SK-N-SH (cell line): ENCODE measurements at regions not wholly inside any gene's neighbourhood (a gene's known extent, or its start where the extent isn't known, plus 50 kb on each side); places are given as distances from the start of the nearest gene placed in this dataset.

ENCODE experiments used
- CTCF ChIA-PET: fragments of 300-600, 350-600 bp; formaldehyde crosslinking; extraction: SDS; loops from one replicate; lab custom pipeline; 2021; lab: Yijun Ruan, JAX
- POLR2A ChIA-PET: fragments of 350-600 bp; sonication (Branson Sonifier 250); formaldehyde crosslinking; extraction: SDS; loops from one replicate; lab custom pipeline; 2020; ENCODE audit warnings: antibody characterized with exemption, inconsistent platforms; lab: Yijun Ruan, JAX
- DNase-seq: peaks from one replicate; pipeline ENCODE4 v3.0.0; 2012
- H2AFZ ChIP-seq: fragments of 200-600 bp; sonication (generic); 2 replicates; pipeline ENCODE4 v1.8.1; 2016; ENCODE audit warnings: antibody characterized with exemption, mild to moderate bottlenecking, low read depth
- H3F3A ChIP-seq: fragments of 200-600 bp; sonication (generic); replicated peaks from 2 replicates; pipeline ENCODE3; 2016; ENCODE audit warnings: antibody characterized with exemption, mild to moderate bottlenecking; ENCODE audit not compliant: insufficient read depth
- H3K27ac ChIP-seq, 2 experiments: fragments of 200-500 bp in 1 of 2; fragments of 200-600 bp in 1 of 2; sonication (Bioruptor generic) in 1 of 2; sonication (generic), shearing (Covaris generic) in 1 of 2; 2 replicates each; pipeline versions ENCODE4 v1.5.1 to v1.6.1; 2014 to 2016; ENCODE audit warnings: low read depth in 2 of 2, inconsistent platforms in 1 of 2, low read length in 1 of 2, mild to moderate bottlenecking in 1 of 2, mixed read lengths in 1 of 2
- H3K27me3 ChIP-seq: fragments of 200-600 bp; sonication (generic), shearing (Covaris generic); 2 replicates; pipeline ENCODE4 v1.6.1; 2016; ENCODE audit warnings: mixed run types; ENCODE audit not compliant: insufficient read depth
- H3K36me3 ChIP-seq, 2 experiments: fragments of 200-500 bp in 1 of 2; fragments of 200-600 bp in 1 of 2; sonication (Bioruptor generic) in 1 of 2; sonication (generic) in 1 of 2; replicated peaks in 1 of 2; 2 replicates each; pipeline versions ENCODE3 to v1.5.1; 2014 to 2016; ENCODE audit warnings: low read length in 1 of 2, mild to moderate bottlenecking in 1 of 2; ENCODE audit not compliant: insufficient read depth in 2 of 2, control insufficient read depth in 1 of 2
- H3K4me1 ChIP-seq, 2 experiments: fragments of 200-500 bp in 1 of 2; fragments of 200-600 bp in 1 of 2; sonication (Bioruptor generic) in 1 of 2; sonication (generic), shearing (Covaris generic) in 1 of 2; 2 replicates each; pipeline versions ENCODE4 v1.5.1 to v1.6.1; 2014 to 2016; ENCODE audit warnings: low read depth in 1 of 2, low read length in 1 of 2, mixed run types in 1 of 2; ENCODE audit not compliant: insufficient read depth in 2 of 2, control insufficient read depth in 1 of 2
- H3K4me2 ChIP-seq: fragments of 200-600 bp; sonication (generic), shearing (Covaris generic); 2 replicates; pipeline ENCODE4 v1.6.1; 2017; ENCODE audit warnings: mixed run types
- H3K4me3 ChIP-seq, 2 experiments: fragments of 200-500 bp in 1 of 2; fragments of 200-600 bp in 1 of 2; sonication (Bioruptor generic) in 1 of 2; sonication (generic), shearing (Covaris generic) in 1 of 2; 2 replicates each; pipeline versions ENCODE4 v1.5.1 to v1.8.1; 2014 to 2016; ENCODE audit warnings: low read depth in 2 of 2, inconsistent platforms in 1 of 2, low read length in 1 of 2, mild to moderate bottlenecking in 1 of 2, mixed read lengths in 1 of 2, moderate library complexity in 1 of 2
- H3K79me2 ChIP-seq: fragments of 200-600 bp; sonication (generic); 2 replicates; pipeline ENCODE4 v1.8.1; 2017; ENCODE audit warnings: mild to moderate bottlenecking; ENCODE audit not compliant: insufficient read depth
- H3K9ac ChIP-seq: fragments of 200-600 bp; sonication (generic); 2 replicates; pipeline ENCODE4 v1.6.1; 2017; ENCODE audit warnings: mixed run types
- H3K9me2 ChIP-seq: fragments of 200-600 bp; sonication (generic); 2 replicates; pipeline ENCODE4 v1.6.1; 2017; ENCODE audit warnings: mixed run types
- H3K9me3 ChIP-seq: fragments of 200-600 bp; sonication (generic); 2 replicates; pipeline ENCODE4 v1.6.1; 2017; ENCODE audit warnings: mixed run types, mild to moderate bottlenecking, moderate library complexity
- H4K20me1 ChIP-seq: fragments of 200-600 bp; sonication (generic); 2 replicates; pipeline ENCODE4 v1.6.1; 2017; ENCODE audit warnings: mild to moderate bottlenecking, mixed run types; ENCODE audit not compliant: insufficient read depth
- CHD2 ChIP-seq: fragments of 150-350 bp; IDR thresholded peaks from 2 replicates; pipeline ENCODE4 v1.6.1; 2018; ENCODE audit warnings: low read length; ENCODE audit not compliant: partially characterized antibody
- EP300 ChIP-seq, 2 experiments: IDR thresholded peaks; 2 replicates each; pipeline versions ENCODE4 v1.4.0 to v1.6.1; 2012; ENCODE audit warnings: borderline replicate concordance in 1 of 2, low read depth in 1 of 2, low read length in 1 of 2
- EZH2phosphoT487 ChIP-seq: fragments of 200-600 bp; sonication (generic); IDR thresholded peaks from 2 replicates; pipeline ENCODE4 v1.6.1; 2017; ENCODE audit warnings: low read depth, mixed run types, mild to moderate bottlenecking, antibody characterized with exemption, moderate library complexity, borderline replicate concordance
- FOSL2 ChIP-seq: IDR thresholded peaks from 2 replicates; pipeline ENCODE4 v1.4.0; 2012; ENCODE audit warnings: low read depth, mild to moderate bottlenecking, moderate library complexity, borderline replicate concordance
- FOXM1 ChIP-seq: IDR thresholded peaks from 2 replicates; pipeline ENCODE4 v1.4.0; 2012; ENCODE audit warnings: low read depth, mild to moderate bottlenecking
- GABPA ChIP-seq: IDR thresholded peaks from 2 replicates; pipeline ENCODE4 v1.4.0; 2012; ENCODE audit warnings: low read depth, mild to moderate bottlenecking
- GATA2 ChIP-seq: sonication (generic); formaldehyde crosslinking; IDR thresholded peaks from 2 replicates; pipeline ENCODE4 v1.5.0; 2020; ENCODE audit warnings: mild to moderate bottlenecking, missing genetic modification reagents
- JUND ChIP-seq: IDR thresholded peaks from 2 replicates; pipeline ENCODE4 v1.4.0; 2012
- MAX ChIP-seq: IDR thresholded peaks from 2 replicates; pipeline ENCODE4 v1.4.0; 2012; ENCODE audit warnings: low read depth
- NFIC ChIP-seq: IDR thresholded peaks from 2 replicates; pipeline ENCODE4 v1.4.0; 2012; ENCODE audit warnings: borderline replicate concordance
- PBX3 ChIP-seq: IDR thresholded peaks from 2 replicates; pipeline ENCODE4; 2012
- POLR2AphosphoS5 ChIP-seq: IDR thresholded peaks from 2 replicates; pipeline ENCODE4 v1.6.1; 2012; ENCODE audit warnings: low read depth, low read length
- RCOR1 ChIP-seq: fragments of 150-350 bp; IDR thresholded peaks from 2 replicates; pipeline ENCODE4 v1.6.1; 2017; ENCODE audit warnings: antibody characterized with exemption, low read length
- RXRA ChIP-seq: IDR thresholded peaks from 2 replicates; pipeline ENCODE4 v1.4.0; 2012; ENCODE audit warnings: low read depth, mild to moderate bottlenecking, borderline replicate concordance
- TCF12 ChIP-seq: IDR thresholded peaks from 2 replicates; pipeline ENCODE4 v1.4.0; 2012
- TEAD4 ChIP-seq: IDR thresholded peaks from 2 replicates; pipeline ENCODE4 v1.4.0; 2012; ENCODE audit warnings: mild to moderate bottlenecking, borderline replicate concordance; ENCODE audit not compliant: insufficient read depth
- YY1 ChIP-seq: IDR thresholded peaks from 2 replicates; pipeline ENCODE4 v1.4.0; 2012; ENCODE audit warnings: low read depth, mild to moderate bottlenecking
- whole genome bisulfite sequencing: methylation state at CpG from one replicate; pipeline ENCODE4 v1.1.6; 2017; ENCODE audit warnings: low lambda C conversion rate; 5-methylcytosine and 5-hydroxymethylcytosine counted together
- TF ChIP-seq, protein P1 (sequence below): fragments of 150-350 bp; IDR thresholded peaks from 2 replicates; pipeline ENCODE4 v1.6.1; 2017; ENCODE audit warnings: antibody characterized with exemption, low read length, low read depth, borderline replicate concordance

DNA sequence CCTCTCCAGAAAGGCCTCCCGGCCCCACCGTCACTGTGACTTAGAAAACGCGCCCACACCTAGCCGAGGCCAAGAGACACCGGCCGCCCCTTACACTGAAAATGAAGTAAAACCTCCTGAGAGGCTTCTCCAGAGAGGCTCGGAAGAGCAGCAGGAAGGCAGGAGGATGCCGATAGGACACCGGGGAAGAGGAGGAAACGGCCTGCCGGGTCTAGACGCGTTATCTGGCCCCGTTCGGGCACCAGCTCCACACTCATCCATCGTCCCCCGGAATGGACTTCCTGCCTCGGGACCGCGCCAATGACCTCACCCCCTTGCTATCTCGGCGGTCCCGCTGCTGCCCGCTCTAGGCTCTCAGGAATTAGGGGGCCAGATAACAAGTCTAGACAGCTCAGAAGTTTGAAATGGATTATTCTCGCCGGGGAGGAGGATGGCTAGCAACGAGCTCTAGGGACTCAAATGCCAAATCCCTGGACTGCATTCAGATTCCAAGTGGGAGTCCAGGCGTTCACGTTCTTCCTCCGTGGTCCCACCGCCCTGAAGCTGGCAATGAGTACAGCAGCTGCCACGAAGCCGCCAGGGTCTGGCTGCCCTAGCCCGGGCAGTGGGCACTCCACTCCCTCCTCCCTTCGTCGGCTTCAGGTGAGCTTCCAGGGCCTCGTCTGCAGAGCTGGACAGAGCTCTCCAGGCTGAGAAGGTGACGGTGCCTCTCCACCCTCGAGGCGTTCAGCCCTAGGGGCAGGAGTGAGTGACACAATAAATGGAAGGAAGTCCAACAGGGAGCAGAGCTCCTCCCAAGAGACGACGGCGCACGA, 350.9 kb downstream of the FOXL1 start (continued):
- TF ChIP-seq PBX3 (peak; percentile 78), GATA2 (CRISPR knock-in tag) (no peak), TCF12 (peak; percentile 69), TEAD4 (peak; percentile 85), FOXM1 (no peak), JUND (peak; percentile 68), EP300 (IDR thresholded peaks at IDR 0.05; ENCODE audit: borderline replicate concordance in 1 of 2, low read depth in 1 of 2, low read length in 1 of 2) (peak in 1 of 2 experiments; percentile 85; a peak in 2 of 4 replicates), NFIC (peak; percentile 65), YY1 (no peak), GABPA (no peak; the same call in 1 of the 2 replicates), FOSL2 (peak; percentile 61; the same call in 1 of the 2 replicates)
- TF ChIP-seq, protein P1, sequence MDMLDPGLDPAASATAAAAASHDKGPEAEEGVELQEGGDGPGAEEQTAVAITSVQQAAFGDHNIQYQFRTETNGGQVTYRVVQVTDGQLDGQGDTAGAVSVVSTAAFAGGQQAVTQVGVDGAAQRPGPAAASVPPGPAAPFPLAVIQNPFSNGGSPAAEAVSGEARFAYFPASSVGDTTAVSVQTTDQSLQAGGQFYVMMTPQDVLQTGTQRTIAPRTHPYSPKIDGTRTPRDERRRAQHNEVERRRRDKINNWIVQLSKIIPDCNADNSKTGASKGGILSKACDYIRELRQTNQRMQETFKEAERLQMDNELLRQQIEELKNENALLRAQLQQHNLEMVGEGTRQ = no peak
- TF ChIP-seq, all 33 proteins: peak for 12

- H3K27ac ChIP-seq = peak overlapping the region in 1 of 2 experiments; percentile 86; a peak in 2 of 4 replicates
- DNase-seq = no peak
- H3K9me3 ChIP-seq = no peaks in the 10 kb centered on the region
- H3K27me3 ChIP-seq = no peaks in the 10 kb centered on the region
- 45% methylated on average over 8 of the region's 8 CpGs for whole genome bisulfite sequencing
- no peaks in the 10 kb centered on the region for H3K36me3 ChIP-seq
- TF ChIP-seq POLR2AphosphoS5 = no peak
- TF ChIP-seq NFIC = no peak
- TF ChIP-seq CHD2 = no peak
- TF ChIP-seq MAX = no peak
- no peak for TF ChIP-seq EZH2phosphoT487
- no peak for TF ChIP-seq RXRA
- no peak for TF ChIP-seq RCOR1
- TF ChIP-seq, all 33 proteins: peak for 0
- ChIA-PET CTCF (no interaction called here), POLR2A (no interaction called here)
- Histone ChIP-seq H4K20me1 (no peaks in the 10 kb centered on the region), H3K4me3 (no peak overlapping the region), H3F3A (peaks cover 43% of the 10 kb centered on the region), H3K4me1 (peaks cover 0 to 34% of the 10 kb centered on the region in 2 experiments; a peak in 2 of 4 replicates), H3K4me2 (no peak overlapping the region), H3K79me2 (0 out of 2 replicates have a peak, but pooled peaks cover 3% of the 10 kb centered on the region), H3K9ac (peak overlapping the region; percentile 56; the same call in 1 of the 2 replicates), H3K9me2 (no peaks in the 10 kb centered on the region), H2AFZ (no peak overlapping the region)
Measured at GRCh38 chr16:86930001-86930400, 351.7 kb downstream of the FOXL1 start.
